ENCODE measurements at regions not wholly inside any gene's neighbourhood (a gene's known extent, or its start where the extent isn't known, plus 50 kb on each side); places are given as distances from the start of the nearest gene placed in this dataset.

GRCh38 chr13:105527127-105527526, 1008.3 kb downstream of the EFNB2 start (continued):
- TF ChIP-seq SIRT6 (IDR thresholded peaks at IDR 0.05; ENCODE audit: low read length) (no peak), EP300 (IDR thresholded peaks at IDR 0.05; ENCODE audit: borderline replicate concordance in 1 of 2, low read depth in 2 of 2, low read length in 2 of 2) (no peak)
